ENCODE measurements at regions not wholly inside any gene's neighbourhood (a gene's known extent, or its start where the extent isn't known, plus 50 kb on each side); places are given as distances from the start of the nearest gene placed in this dataset.

DNA sequence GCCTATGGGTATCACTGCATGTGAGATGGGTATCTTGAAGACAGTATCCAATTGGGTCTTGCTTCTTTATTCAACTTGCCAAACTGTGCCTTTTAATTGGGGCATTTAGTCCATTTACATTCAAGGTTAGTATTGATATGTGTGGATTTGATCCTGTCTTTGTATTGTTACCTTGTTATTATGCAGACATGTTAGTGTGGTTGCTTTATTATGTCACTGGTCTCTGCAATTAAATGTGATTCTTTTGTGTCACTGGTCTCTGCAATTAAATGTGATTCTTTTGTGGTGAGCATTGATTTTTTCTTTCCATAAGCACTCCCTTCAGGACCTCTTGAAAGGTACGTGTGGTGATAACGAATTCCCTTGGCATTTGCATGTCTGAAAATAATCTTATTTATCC is 357.8 kb upstream of the STEAP1 start:
- Histone ChIP-seq H3K27ac (replicated peaks) (no peak overlapping the region), H3K27me3 (ENCODE audit: insufficient read depth, poor library complexity, severe bottlenecking) (no peaks in the 10 kb centered on the region), H3K4me3 (replicated peaks; ENCODE audit: insufficient read depth, low read length) (no peak overlapping the region)
- DNase-seq (ENCODE audit: low read depth in 1 of 2, low spot score in 1 of 2) = no peak
- TF ChIP-seq, protein P1, sequence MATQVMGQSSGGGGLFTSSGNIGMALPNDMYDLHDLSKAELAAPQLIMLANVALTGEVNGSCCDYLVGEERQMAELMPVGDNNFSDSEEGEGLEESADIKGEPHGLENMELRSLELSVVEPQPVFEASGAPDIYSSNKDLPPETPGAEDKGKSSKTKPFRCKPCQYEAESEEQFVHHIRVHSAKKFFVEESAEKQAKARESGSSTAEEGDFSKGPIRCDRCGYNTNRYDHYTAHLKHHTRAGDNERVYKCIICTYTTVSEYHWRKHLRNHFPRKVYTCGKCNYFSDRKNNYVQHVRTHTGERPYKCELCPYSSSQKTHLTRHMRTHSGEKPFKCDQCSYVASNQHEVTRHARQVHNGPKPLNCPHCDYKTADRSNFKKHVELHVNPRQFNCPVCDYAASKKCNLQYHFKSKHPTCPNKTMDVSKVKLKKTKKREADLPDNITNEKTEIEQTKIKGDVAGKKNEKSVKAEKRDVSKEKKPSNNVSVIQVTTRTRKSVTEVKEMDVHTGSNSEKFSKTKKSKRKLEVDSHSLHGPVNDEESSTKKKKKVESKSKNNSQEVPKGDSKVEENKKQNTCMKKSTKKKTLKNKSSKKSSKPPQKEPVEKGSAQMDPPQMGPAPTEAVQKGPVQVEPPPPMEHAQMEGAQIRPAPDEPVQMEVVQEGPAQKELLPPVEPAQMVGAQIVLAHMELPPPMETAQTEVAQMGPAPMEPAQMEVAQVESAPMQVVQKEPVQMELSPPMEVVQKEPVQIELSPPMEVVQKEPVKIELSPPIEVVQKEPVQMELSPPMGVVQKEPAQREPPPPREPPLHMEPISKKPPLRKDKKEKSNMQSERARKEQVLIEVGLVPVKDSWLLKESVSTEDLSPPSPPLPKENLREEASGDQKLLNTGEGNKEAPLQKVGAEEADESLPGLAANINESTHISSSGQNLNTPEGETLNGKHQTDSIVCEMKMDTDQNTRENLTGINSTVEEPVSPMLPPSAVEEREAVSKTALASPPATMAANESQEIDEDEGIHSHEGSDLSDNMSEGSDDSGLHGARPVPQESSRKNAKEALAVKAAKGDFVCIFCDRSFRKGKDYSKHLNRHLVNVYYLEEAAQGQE (IDR thresholded peaks at IDR 0.05; ENCODE audit: insufficient replicate concordance, low read depth) = no peak
- TF ChIP-seq SPI1 (IDR thresholded peaks at IDR 0.05; ENCODE audit: borderline replicate concordance, low read depth) (no peak), GABPA (IDR thresholded peaks at IDR 0.05; ENCODE audit: low read depth) (no peak), POLR2AphosphoS5 (IDR thresholded peaks at IDR 0.05; ENCODE audit: low read depth) (no peak)
- TF ChIP-seq, protein P2, sequence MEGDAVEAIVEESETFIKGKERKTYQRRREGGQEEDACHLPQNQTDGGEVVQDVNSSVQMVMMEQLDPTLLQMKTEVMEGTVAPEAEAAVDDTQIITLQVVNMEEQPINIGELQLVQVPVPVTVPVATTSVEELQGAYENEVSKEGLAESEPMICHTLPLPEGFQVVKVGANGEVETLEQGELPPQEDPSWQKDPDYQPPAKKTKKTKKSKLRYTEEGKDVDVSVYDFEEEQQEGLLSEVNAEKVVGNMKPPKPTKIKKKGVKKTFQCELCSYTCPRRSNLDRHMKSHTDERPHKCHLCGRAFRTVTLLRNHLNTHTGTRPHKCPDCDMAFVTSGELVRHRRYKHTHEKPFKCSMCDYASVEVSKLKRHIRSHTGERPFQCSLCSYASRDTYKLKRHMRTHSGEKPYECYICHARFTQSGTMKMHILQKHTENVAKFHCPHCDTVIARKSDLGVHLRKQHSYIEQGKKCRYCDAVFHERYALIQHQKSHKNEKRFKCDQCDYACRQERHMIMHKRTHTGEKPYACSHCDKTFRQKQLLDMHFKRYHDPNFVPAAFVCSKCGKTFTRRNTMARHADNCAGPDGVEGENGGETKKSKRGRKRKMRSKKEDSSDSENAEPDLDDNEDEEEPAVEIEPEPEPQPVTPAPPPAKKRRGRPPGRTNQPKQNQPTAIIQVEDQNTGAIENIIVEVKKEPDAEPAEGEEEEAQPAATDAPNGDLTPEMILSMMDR (IDR thresholded peaks at IDR 0.05; ENCODE audit: insufficient read depth, low read length) = no peak

DNA sequence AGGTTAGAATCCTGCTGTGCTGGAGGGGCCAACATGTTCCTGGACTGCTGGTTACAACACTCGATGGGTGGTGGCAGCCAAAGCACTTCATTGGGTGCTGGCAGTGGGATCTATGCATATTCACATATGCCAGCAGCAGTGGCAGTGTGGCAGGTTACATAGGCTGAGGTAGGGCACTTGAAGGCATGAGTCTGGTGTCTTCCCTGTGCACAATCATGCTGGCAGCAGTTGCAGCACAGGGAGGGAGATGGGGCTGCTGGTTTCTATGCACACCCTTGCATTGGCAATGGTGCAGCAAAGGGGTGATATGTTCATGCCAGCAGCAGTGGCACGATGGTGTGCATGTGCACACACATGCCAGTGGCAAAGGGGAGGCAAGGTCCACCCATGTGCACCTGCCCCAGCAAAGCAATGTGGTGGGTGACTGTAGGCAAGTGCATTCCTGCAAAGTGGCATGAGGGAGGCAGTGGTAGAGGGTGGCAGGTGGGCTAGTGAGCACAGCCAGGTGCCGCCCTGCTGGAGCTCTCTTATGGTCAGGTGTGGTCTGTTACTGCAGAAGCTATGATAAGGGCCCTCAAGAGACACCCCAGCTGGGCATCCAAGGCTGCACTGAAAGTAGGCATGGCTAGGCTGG is 356.2 kb upstream of the STEAP1 start:
- no peak overlapping the region for H3K4me3 ChIP-seq (replicated peaks; ENCODE audit: insufficient read depth, low read length)
- no peaks in the 10 kb centered on the region for H3K27me3 ChIP-seq (ENCODE audit: insufficient read depth, poor library complexity, severe bottlenecking)
- TF ChIP-seq SPI1 (IDR thresholded peaks at IDR 0.05; ENCODE audit: borderline replicate concordance, low read depth) (no peak), POLR2AphosphoS5 (IDR thresholded peaks at IDR 0.05; ENCODE audit: low read depth) (no peak), GABPA (IDR thresholded peaks at IDR 0.05; ENCODE audit: low read depth) (no peak)
- TF ChIP-seq, protein P2 (IDR thresholded peaks at IDR 0.05; ENCODE audit: insufficient read depth, low read length) = no peak
- TF ChIP-seq, protein P1 (IDR thresholded peaks at IDR 0.05; ENCODE audit: insufficient replicate concordance, low read depth) = no peak
- DNase-seq (ENCODE audit: low read depth in 1 of 2, low spot score in 1 of 2) = no peak
- no peak overlapping the region for H3K27ac ChIP-seq (replicated peaks)

DNA sequence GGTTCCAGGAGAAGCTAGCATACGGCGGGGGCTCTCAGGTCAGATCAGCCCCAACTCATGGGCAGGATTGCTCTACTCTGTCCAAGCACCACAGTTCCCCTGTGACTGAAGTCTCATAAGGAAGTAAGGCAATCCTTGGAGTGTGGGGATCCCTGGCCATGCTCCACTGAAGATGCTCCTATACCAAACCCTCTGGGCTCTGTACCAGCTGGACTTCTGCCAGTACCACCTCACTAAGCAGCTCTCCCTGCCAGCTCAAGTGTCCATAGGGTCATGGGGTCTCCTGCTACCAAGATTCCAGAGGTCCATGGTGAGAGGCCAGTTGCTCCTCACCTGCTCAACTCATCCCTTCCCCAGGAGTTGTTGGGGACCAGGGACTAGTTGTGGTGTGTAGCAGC is 355.7 kb upstream of the STEAP1 start:
- Histone ChIP-seq H3K27ac (replicated peaks) (no peak overlapping the region), H3K4me3 (replicated peaks; ENCODE audit: insufficient read depth, low read length) (no peak overlapping the region), H3K27me3 (ENCODE audit: insufficient read depth, poor library complexity, severe bottlenecking) (no peaks in the 10 kb centered on the region)
- DNase-seq (ENCODE audit: low read depth in 1 of 2, low spot score in 1 of 2) = no peak
- TF ChIP-seq SPI1 (IDR thresholded peaks at IDR 0.05; ENCODE audit: borderline replicate concordance, low read depth) (no peak), POLR2AphosphoS5 (IDR thresholded peaks at IDR 0.05; ENCODE audit: low read depth) (no peak), GABPA (IDR thresholded peaks at IDR 0.05; ENCODE audit: low read depth) (no peak)
- TF ChIP-seq, protein P2 (IDR thresholded peaks at IDR 0.05; ENCODE audit: insufficient read depth, low read length) = no peak
- TF ChIP-seq, protein P1 (IDR thresholded peaks at IDR 0.05; ENCODE audit: insufficient replicate concordance, low read depth) = no peak
